H1 (cell line): ENCODE measurements at regions not wholly inside any gene's neighbourhood (a gene's known extent, or its start where the extent isn't known, plus 50 kb on each side); places are given as distances from the start of the nearest gene placed in this dataset.

ENCODE experiments used
- CTCF ChIA-PET: fragments of 300-600 bp; sonication (Branson Sonifier 250); formaldehyde crosslinking; loops from one replicate; lab custom pipeline; 2021; ENCODE audit not compliant: partially characterized antibody; lab: Charles Lee
- POLR2A ChIA-PET: fragments of 300-600 bp; sonication (Branson Sonifier 250); formaldehyde crosslinking; loops from one replicate; lab custom pipeline; 2021; ENCODE audit warnings: inconsistent platforms; ENCODE audit not compliant: partially characterized antibody; lab: Charles Lee
- DNase-seq, 2 experiments: peaks; one replicate each; pipeline versions ENCODE4 v3.0.0 to v3.0.0-alpha.2; 2010 to 2022; ENCODE audit warnings: low spot score in 2 of 2, low read depth in 1 of 2, mixed read lengths in 1 of 2
- FAIRE-seq: peaks from 2 replicates; lab custom pipeline; 2011; peaks lifted over from hg19 to GRCh38; lab: Jason Lieb, UNC
- H2AFZ ChIP-seq: 2 replicates; pipeline ENCODE4 v1.8.1; 2012; ENCODE audit warnings: low read length, inconsistent platforms
- H2AK5ac ChIP-seq: 2 replicates; pipeline ENCODE4 v1.6.1; 2013; ENCODE audit warnings: low read depth, low read length
- H2BK120ac ChIP-seq: replicated peaks from 2 replicates; pipeline ENCODE3; 2013; ENCODE audit warnings: low read depth, low read length, inconsistent platforms
- H2BK12ac ChIP-seq: 2 replicates; pipeline ENCODE4 v1.6.1; 2013; ENCODE audit warnings: low read depth, low read length
- H2BK15ac ChIP-seq: 2 replicates; pipeline ENCODE4 v1.6.1; 2013; ENCODE audit warnings: low read length
- H2BK20ac ChIP-seq: 2 replicates; pipeline ENCODE4 v1.6.1; 2013; ENCODE audit warnings: low read length
- H2BK5ac ChIP-seq: 2 replicates; pipeline ENCODE4 v1.6.1; 2013; ENCODE audit warnings: low read depth, low read length
- H3K14ac ChIP-seq: 2 replicates; pipeline ENCODE4 v1.6.1; 2013; ENCODE audit warnings: inconsistent platforms; ENCODE audit not compliant: insufficient read length
- H3K18ac ChIP-seq: 2 replicates; pipeline ENCODE4 v1.6.1; 2013; ENCODE audit warnings: low read length; ENCODE audit errors: extremely low read depth
- H3K23ac ChIP-seq: 2 replicates; pipeline ENCODE4 v1.6.1; 2013; ENCODE audit warnings: inconsistent platforms; ENCODE audit not compliant: insufficient read length
- H3K23me2 ChIP-seq: 2 replicates; pipeline ENCODE4 v1.6.1; 2013; ENCODE audit warnings: low read depth, low read length
- H3K27ac ChIP-seq: 2 replicates; pipeline ENCODE4 v1.6.1; 2011; ENCODE audit warnings: low read depth, low read length, inconsistent platforms
- H3K27me3 ChIP-seq, 4 experiments: replicated peaks in 1 of 4; 1 replicate in 1 of 4; 2 replicates in 3 of 4; pipeline versions ENCODE4 v1.6.1 to v1.8.1; 2011 to 2013; ENCODE audit warnings: low read length in 3 of 4, mild to moderate bottlenecking in 3 of 4, inconsistent platforms in 2 of 4, mixed read lengths in 2 of 4, moderate library complexity in 1 of 4; ENCODE audit not compliant: control insufficient read depth in 3 of 4, insufficient read depth in 3 of 4; ENCODE audit errors: extremely low read depth in 1 of 4
- H3K36me3 ChIP-seq, 4 experiments: 2 replicates each; pipeline versions ENCODE4 v1.6.1 to v1.8.1; 2011 to 2013; ENCODE audit warnings: mild to moderate bottlenecking in 4 of 4, low read length in 3 of 4, moderate library complexity in 2 of 4, control low read depth in 1 of 4, inconsistent platforms in 1 of 4; ENCODE audit not compliant: insufficient read depth in 4 of 4, control insufficient read depth in 2 of 4
- H3K4ac ChIP-seq: replicated peaks from 2 replicates; pipeline ENCODE3; 2013; ENCODE audit warnings: low read length, low read depth, mixed read lengths, inconsistent platforms; ENCODE audit not compliant: insufficient read length
- H3K4me1 ChIP-seq, 4 experiments: replicated peaks in 1 of 4; 1 replicate in 1 of 4; 2 replicates in 3 of 4; pipeline versions ENCODE4 v1.6.1 to v1.8.1; 2011 to 2013; ENCODE audit warnings: low read length in 3 of 4, inconsistent platforms in 2 of 4, mixed read lengths in 1 of 4; ENCODE audit not compliant: insufficient read depth in 4 of 4, control insufficient read depth in 3 of 4
- H3K4me2 ChIP-seq, 2 experiments: 2 replicates each; pipeline versions ENCODE4 v1.6.1 to v1.8.1; 2011 to 2013; ENCODE audit warnings: low read depth in 2 of 2, low read length in 2 of 2, control low read depth in 1 of 2, inconsistent platforms in 1 of 2, mild to moderate bottlenecking in 1 of 2; ENCODE audit not compliant: insufficient read depth in 1 of 2
- H3K4me3 ChIP-seq, 4 experiments: fragments of 200-600, 300-600 bp in 1 of 4; sonication (generic), shearing (Covaris generic), sonication (Bioruptor Twin) in 1 of 4; 2 replicates each; pipeline versions ENCODE4 v1.5.1 to v1.8.1; 2011 to 2016; ENCODE audit warnings: low read length in 4 of 4, low read depth in 3 of 4, control low read depth in 2 of 4, inconsistent platforms in 2 of 4, mild to moderate bottlenecking in 2 of 4, mixed read lengths in 1 of 4, moderate library complexity in 1 of 4; ENCODE audit not compliant: insufficient read depth in 2 of 4; ENCODE audit errors: extremely low read depth in 1 of 4
- H3K56ac ChIP-seq: replicated peaks from 2 replicates; pipeline ENCODE3; 2013; ENCODE audit warnings: low read depth, mild to moderate bottlenecking, mixed read lengths, low read length, inconsistent platforms; ENCODE audit not compliant: insufficient read length
- H3K79me1 ChIP-seq: 2 replicates; pipeline ENCODE4 v1.6.1; 2013; ENCODE audit warnings: low read depth, low read length, control low read depth
- H3K79me2 ChIP-seq, 2 experiments: 2 replicates each; pipeline versions ENCODE4 v1.6.1 to v1.8.1; 2012 to 2013; ENCODE audit warnings: low read length in 2 of 2, mild to moderate bottlenecking in 2 of 2, inconsistent platforms in 1 of 2; ENCODE audit not compliant: insufficient read depth in 2 of 2, control insufficient read depth in 1 of 2
- H3K9ac ChIP-seq, 4 experiments: replicated peaks in 1 of 4; 1 replicate in 1 of 4; 2 replicates in 3 of 4; pipeline versions ENCODE4 v1.6.1 to v1.8.1; 2011 to 2013; ENCODE audit warnings: low read depth in 3 of 4, low read length in 3 of 4, control low read depth in 2 of 4, mild to moderate bottlenecking in 2 of 4, moderate library complexity in 2 of 4, inconsistent platforms in 1 of 4; ENCODE audit errors: extremely low read depth in 1 of 4
- H3K9me3 ChIP-seq, 2 experiments: 2 replicates each; pipeline versions ENCODE4 v1.6.1 to v1.8.1; 2012 to 2013; ENCODE audit warnings: mild to moderate bottlenecking in 2 of 2, moderate library complexity in 2 of 2, control low read depth in 1 of 2, inconsistent platforms in 1 of 2, low read depth in 1 of 2, low read length in 1 of 2, mixed read lengths in 1 of 2; ENCODE audit not compliant: insufficient read depth in 2 of 2
- H4K20me1 ChIP-seq, 2 experiments: replicated peaks in 1 of 2; 2 replicates each; pipeline versions ENCODE3 to v1.8.1; 2011 to 2013; ENCODE audit warnings: inconsistent platforms in 2 of 2, low read length in 2 of 2, mild to moderate bottlenecking in 1 of 2; ENCODE audit not compliant: insufficient read depth in 2 of 2, control insufficient read depth in 1 of 2
- H4K5ac ChIP-seq: 2 replicates; pipeline ENCODE4 v1.6.1; 2013; ENCODE audit warnings: low read length, low read depth, mixed read lengths, inconsistent platforms; ENCODE audit not compliant: insufficient read length
- H4K8ac ChIP-seq: 2 replicates; pipeline ENCODE4 v1.8.0; 2013; ENCODE audit warnings: mild to moderate bottlenecking, moderate library complexity, low read length, inconsistent platforms; ENCODE audit not compliant: insufficient read depth; ENCODE audit errors: extremely low read depth
- H4K91ac ChIP-seq: replicated peaks from 2 replicates; pipeline ENCODE3; 2013; ENCODE audit warnings: low read length, mixed read lengths, inconsistent platforms; ENCODE audit not compliant: insufficient read length
- EZH2 ChIP-seq: fragments of 200-600 bp; sonication (generic); IDR thresholded peaks from 2 replicates; pipeline ENCODE4 v1.7.1; 2012; ENCODE audit warnings: low read depth, mild to moderate bottlenecking, moderate library complexity, low read length, inconsistent platforms; ENCODE audit not compliant: severe bottlenecking
- NRF1 ChIP-seq: IDR thresholded peaks from 2 replicates; pipeline ENCODE4 v1.6.1; 2011; ENCODE audit warnings: mild to moderate bottlenecking, low read depth, low read length, improper control_type of control experiment
- RNF2 ChIP-seq: fragments of 200-900, 300-1000 bp; sonication (generic); IDR thresholded peaks from 2 replicates; pipeline ENCODE4 v1.7.1; 2016; ENCODE audit warnings: borderline replicate concordance, low read depth, mild to moderate bottlenecking, antibody characterized with exemption, low read length; ENCODE audit not compliant: poor library complexity, severe bottlenecking; ENCODE audit errors: missing control alignments
- SUZ12 ChIP-seq: fragments of 200-600 bp; sonication (generic); IDR thresholded peaks from 2 replicates; pipeline ENCODE4 v1.6.1; 2012; ENCODE audit warnings: mild to moderate bottlenecking, inconsistent platforms, low read length, moderate library complexity, mixed read lengths
- WGBS, 2 experiments: shearing (Covaris generic) in 1 of 2; methylation state at CpG; one replicate each; pipeline versions ENCODE4 v1.1.6 to v1.1.7; 2013 to 2015; ENCODE audit warnings: low lambda C conversion rate in 2 of 2, mixed read lengths in 2 of 2, inconsistent platforms in 1 of 2, low coverage in 1 of 2, missing lambda C conversion rate in 1 of 2; ENCODE audit not compliant: insufficient replicate concordance in 2 of 2, insufficient coverage in 1 of 2, insufficient read length in 1 of 2; ENCODE audit errors: extremely low coverage in 1 of 2, missing lambda C conversion rate in 1 of 2; 5-methylcytosine and 5-hydroxymethylcytosine counted together

DNA sequence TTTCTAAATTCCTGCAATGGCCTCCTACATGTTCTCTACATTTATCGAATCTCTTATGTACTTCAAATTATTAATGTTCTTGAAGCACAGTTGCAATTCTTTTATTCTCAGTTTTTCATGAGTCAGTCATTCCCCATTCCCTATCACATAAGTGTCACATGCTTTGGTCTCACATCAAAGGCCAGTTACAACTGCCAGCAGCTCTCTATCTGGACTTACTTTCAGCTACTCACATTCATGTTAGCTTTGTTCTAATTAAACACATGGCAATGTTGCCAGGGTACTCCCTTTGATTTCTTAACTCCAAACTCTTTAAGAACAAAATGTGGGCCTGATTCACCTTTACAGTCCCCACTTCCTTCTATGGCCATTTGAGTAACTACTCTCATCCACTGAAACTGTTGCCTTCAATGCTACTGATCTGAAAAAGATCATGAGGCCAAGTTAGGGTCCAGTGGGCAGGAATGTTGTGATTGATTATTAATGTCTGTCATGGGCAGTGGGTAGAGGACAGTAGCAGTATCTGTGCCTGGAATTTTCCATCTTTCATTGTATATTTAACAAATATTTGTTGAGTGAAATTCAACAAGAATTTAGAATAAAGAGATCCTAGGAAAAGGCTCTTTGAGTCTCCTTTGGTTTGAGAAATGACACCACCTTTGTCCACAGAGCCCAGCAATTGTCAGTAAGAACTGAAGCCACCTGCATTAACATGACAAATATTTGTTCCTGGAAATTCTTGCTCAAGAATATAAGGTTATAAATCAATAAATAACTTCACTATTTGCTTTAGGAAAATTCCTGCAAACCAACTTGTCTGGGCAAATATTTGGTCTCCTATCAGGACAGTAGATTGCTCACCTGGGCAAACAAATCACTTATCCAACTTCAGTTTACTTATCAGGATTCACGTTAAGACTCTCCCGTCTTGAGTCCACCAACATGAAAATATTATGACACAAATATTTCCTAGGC is 153.6 kb upstream of the SAMSN1 start:
- no peak overlapping the region for H3K4me2 ChIP-seq
- H3K18ac ChIP-seq: no peak overlapping the region
- H4K91ac ChIP-seq: no peak overlapping the region
- no peak overlapping the region for H2BK20ac ChIP-seq
- no peaks in the 10 kb centered on the region for H3K9me3 ChIP-seq
- H4K20me1 ChIP-seq: no peaks in the 10 kb centered on the region
- POLR2A ChIA-PET: no interaction called here
- CTCF ChIA-PET: interaction anchor here (1.6 kb wide), 1 partner anchor 130 kb away, joined by 3 read pairs; no protein-coding TSS in a partner anchor
- H4K5ac ChIP-seq: no peak overlapping the region
- no peak overlapping the region for H3K23ac ChIP-seq
- H3K36me3 ChIP-seq: no peaks in the 10 kb centered on the region
- no peak overlapping the region for H2BK120ac ChIP-seq
- no peak overlapping the region for H2AK5ac ChIP-seq
- 93% methylated on average over 3 of the region's 3 CpGs; no CpG with 5 or more reads in 1 of the 2 experiments for WGBS, 2 experiments
- H3K14ac ChIP-seq: no peak overlapping the region
- no peak overlapping the region for H3K56ac ChIP-seq
- FAIRE-seq (no peak), DNase-seq (no peak)
- H3K4ac ChIP-seq: no peak overlapping the region
- H2BK15ac ChIP-seq: no peak overlapping the region
- H3K9ac ChIP-seq: no peak overlapping the region
- no peak overlapping the region for H3K27ac ChIP-seq
- H2AFZ ChIP-seq: no peak overlapping the region
- H3K4me3 ChIP-seq: no peak overlapping the region
- H3K27me3 ChIP-seq: no peaks in the 10 kb centered on the region
- H3K79me1 ChIP-seq: no peaks in the 10 kb centered on the region
- no peaks in the 10 kb centered on the region for H3K23me2 ChIP-seq
- no peak overlapping the region for H2BK12ac ChIP-seq
- H3K79me2 ChIP-seq: no peaks in the 10 kb centered on the region
- no peak overlapping the region for H4K8ac ChIP-seq
- H2BK5ac ChIP-seq: no peak overlapping the region
- TF ChIP-seq SUZ12: no peak
- TF ChIP-seq EZH2: no peak
- no peak for TF ChIP-seq RNF2
- no peak for TF ChIP-seq NRF1
- no peaks in the 10 kb centered on the region for H3K4me1 ChIP-seq
